ENCODE measurements at regions not wholly inside any gene's neighbourhood (a gene's known extent, or its start where the extent isn't known, plus 50 kb on each side); places are given as distances from the start of the nearest gene placed in this dataset.
"Not testable (repeated sequence)": the region's sequence is repeated elsewhere in the genome, so short reads cannot be mapped to it uniquely, and the experiment has no call there.

DNA sequence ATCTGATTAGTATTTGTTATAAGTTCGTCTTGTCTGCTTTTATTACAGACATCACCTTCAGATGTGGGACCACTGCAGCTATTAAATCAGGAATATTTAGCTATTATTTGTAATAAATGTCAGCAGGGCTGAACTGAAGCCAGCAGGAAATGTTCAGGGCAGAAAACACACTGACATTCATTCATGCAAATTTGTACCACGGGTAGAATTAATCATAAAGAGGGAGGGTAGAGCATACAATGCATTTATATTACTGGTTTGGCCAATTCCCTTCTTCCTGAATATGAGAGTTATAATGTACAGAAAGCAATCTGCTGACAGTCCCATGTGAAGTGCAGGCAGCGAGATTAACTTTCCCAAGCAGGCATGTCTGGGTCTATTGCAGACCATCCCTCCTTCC is 117.3 kb upstream of the NUDT12 start:
- 52 to 69% methylated on average over 3 of the region's 3 CpGs for WGBS, 2 donors
- Histone ChIP-seq H3K27me3 (no peaks in the 10 kb centered on the region), H3K36me3 (no peaks in the 10 kb centered on the region), H3K4me3 (no peak overlapping the region), H3K4me1 (no peaks in the 10 kb centered on the region), H3K9me3 (no peaks in the 10 kb centered on the region), H3K27ac (no peak overlapping the region)
- no peak for DNase-seq
- ATAC-seq = no peak
- TF ChIP-seq, protein P1, sequence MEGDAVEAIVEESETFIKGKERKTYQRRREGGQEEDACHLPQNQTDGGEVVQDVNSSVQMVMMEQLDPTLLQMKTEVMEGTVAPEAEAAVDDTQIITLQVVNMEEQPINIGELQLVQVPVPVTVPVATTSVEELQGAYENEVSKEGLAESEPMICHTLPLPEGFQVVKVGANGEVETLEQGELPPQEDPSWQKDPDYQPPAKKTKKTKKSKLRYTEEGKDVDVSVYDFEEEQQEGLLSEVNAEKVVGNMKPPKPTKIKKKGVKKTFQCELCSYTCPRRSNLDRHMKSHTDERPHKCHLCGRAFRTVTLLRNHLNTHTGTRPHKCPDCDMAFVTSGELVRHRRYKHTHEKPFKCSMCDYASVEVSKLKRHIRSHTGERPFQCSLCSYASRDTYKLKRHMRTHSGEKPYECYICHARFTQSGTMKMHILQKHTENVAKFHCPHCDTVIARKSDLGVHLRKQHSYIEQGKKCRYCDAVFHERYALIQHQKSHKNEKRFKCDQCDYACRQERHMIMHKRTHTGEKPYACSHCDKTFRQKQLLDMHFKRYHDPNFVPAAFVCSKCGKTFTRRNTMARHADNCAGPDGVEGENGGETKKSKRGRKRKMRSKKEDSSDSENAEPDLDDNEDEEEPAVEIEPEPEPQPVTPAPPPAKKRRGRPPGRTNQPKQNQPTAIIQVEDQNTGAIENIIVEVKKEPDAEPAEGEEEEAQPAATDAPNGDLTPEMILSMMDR (IDR thresholded peaks at IDR 0.05) = no peak
- intact Hi-C loops (cut with DNase I) = no loop called here

DNA sequence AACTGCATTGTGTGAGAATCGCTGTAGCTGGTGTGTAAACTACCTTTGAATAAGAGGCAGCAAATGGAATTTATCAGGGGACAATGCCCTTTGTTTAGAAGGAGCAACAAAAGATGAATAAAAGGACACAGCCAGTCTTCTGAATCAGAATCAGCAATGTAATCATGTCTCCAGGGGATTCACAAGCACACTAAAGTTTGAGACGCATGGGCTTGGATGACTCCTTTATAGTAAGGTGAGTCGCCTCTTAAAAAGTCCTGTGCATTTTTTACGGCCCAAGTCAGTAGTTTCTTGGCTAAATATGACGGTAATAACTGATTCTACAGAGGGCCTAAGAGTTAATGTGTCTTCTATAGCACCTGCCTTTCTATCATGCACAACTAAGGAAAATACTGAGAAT is 113.6 kb upstream of the NUDT12 start:
- intact Hi-C loops (cut with DNase I); H3K27me3 ChIP-seq; DNase-seq; H3K27ac ChIP-seq; H3K4me1 ChIP-seq; H3K36me3 ChIP-seq; ATAC-seq; H3K4me3 ChIP-seq; H3K9me3 ChIP-seq: not testable (repeated sequence)
- 83 to 85% methylated on average over 4 of the region's 5 CpGs for WGBS, 2 donors

DNA sequence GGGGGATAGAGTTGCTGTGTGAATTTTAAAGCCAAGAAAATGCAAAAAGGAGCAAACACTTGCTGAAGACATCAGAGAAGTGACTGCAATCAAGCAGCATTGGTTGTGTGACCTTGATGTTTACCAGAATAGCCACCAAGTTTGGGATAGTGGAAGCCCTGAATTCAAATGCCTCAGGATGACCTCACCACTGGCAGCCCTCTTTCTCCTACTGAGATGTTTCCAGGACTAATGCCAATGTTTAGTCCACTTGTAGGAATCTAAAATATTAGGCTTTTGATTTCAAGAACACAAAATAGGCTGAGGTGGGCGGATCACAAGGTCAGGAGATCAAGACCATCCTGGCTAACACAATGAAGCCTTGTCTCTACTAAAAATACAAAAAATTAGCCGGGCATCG is 112.2 kb upstream of the NUDT12 start:
- DNase-seq = peak in 1 of 2 donors; percentile 4
- Histone ChIP-seq H3K4me3 (no peak overlapping the region), H3K36me3 (no peaks in the 10 kb centered on the region), H3K27ac (no peak overlapping the region), H3K27me3 (no peaks in the 10 kb centered on the region), H3K9me3 (peaks cover 0 to 2% (median 0%) of the 10 kb centered on the region in 11 donors), H3K4me1 (no peaks in the 10 kb centered on the region)
- intact Hi-C loops (cut with DNase I) = no loop called here
- ATAC-seq = no peak
- TF ChIP-seq, protein P1 (IDR thresholded peaks at IDR 0.05) = no peak
- WGBS, 2 donors = 77 to 84% methylated on average over 3 of the region's 3 CpGs

DNA sequence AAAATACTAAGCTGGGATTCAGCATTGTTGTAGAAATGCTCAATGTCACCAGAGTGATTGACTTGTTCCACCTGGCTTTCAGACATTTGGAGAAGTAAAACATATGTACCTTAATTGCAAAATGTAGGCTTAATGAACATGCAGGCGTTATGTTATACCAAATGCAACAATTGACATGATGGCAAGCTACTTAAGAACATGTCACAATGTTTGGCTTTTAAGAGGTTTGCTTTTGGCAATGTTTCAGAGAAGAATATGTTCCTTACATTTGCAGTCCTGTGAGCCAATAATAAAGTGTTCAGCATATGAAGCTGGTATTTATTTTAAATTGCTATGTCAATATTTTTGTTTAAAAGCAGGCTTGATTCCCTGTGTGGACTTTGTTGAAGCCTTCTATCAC is 111.7 kb upstream of the NUDT12 start:
- Histone ChIP-seq H3K27ac (no peak overlapping the region), H3K9me3 (peaks cover 0 to 2% (median 0%) of the 10 kb centered on the region in 11 donors), H3K36me3 (no peaks in the 10 kb centered on the region), H3K4me3 (no peak overlapping the region), H3K4me1 (no peaks in the 10 kb centered on the region), H3K27me3 (no peaks in the 10 kb centered on the region)
- ATAC-seq = no peak
- intact Hi-C loops (cut with DNase I) = no loop called here
- no peak for DNase-seq
- 57 to 64% methylated on average over 1 of the region's 1 CpG for WGBS, 2 donors
- TF ChIP-seq, protein P1 (IDR thresholded peaks at IDR 0.05) = no peak

DNA sequence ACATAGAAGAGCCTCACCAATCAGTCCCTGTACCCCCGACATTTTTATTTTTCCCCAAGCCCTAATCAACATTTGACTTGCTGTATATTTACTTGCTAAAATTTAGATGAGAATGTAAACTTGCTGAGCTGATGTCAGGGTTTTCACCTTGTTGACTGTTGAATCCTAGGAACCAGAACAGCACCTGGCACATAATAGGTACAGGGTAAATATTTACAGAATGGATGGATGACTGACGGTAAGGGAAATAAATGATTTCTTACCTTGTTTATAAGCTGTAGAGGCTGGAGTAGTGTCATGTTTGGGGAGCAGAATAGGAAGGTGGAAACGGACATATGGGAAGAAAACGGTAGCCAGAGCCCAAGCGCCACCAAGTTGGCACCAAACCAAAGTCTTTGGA is 107.0 kb upstream of the NUDT12 start:
- H3K36me3 ChIP-seq = no peaks in the 10 kb centered on the region
- H3K4me3 ChIP-seq = no peak overlapping the region
- no peak for DNase-seq
- intact Hi-C loops (cut with DNase I) = no loop called here
- H3K27me3 ChIP-seq = no peaks in the 10 kb centered on the region
- 91 to 92% methylated on average over 5 of the region's 5 CpGs for WGBS, 2 donors
- no peaks in the 10 kb centered on the region for H3K4me1 ChIP-seq
- TF ChIP-seq, protein P1 (IDR thresholded peaks at IDR 0.05) = no peak
- no peak for ATAC-seq
- H3K9me3 ChIP-seq = no peaks in the 10 kb centered on the region
- no peak overlapping the region for H3K27ac ChIP-seq
